ENCODE measurements at regions not wholly inside any gene's neighbourhood (a gene's known extent, or its start where the extent isn't known, plus 50 kb on each side); places are given as distances from the start of the nearest gene placed in this dataset.

GRCh38 chr2:220420820-220421219 lies 793.4 kb downstream of the SLC4A3 start:
- no peak overlapping the region for H3K4me3 Mint-ChIP-seq (ENCODE audit: low read depth)
- H3K27me3 Mint-ChIP-seq = no peaks in the 10 kb centered on the region
- peaks cover 20% of the 10 kb centered on the region for H3K4me1 Mint-ChIP-seq (ENCODE audit: low read depth)
- TF ChIP-seq CTCF (IDR thresholded peaks at IDR 0.05; ENCODE audit: unreplicated experiment) = no peak
- peaks cover 4% of the 10 kb centered on the region for H3K9me3 Mint-ChIP-seq (ENCODE audit: low read depth)
- DNase-seq (ENCODE audit: low spot score, unreplicated experiment) = no peak
- no peaks in the 10 kb centered on the region for H3K36me3 Mint-ChIP-seq (ENCODE audit: insufficient read depth)
- H3K27ac Mint-ChIP-seq = no peak overlapping the region

GRCh38 chr2:220422676-220423075 lies 795.2 kb downstream of the SLC4A3 start:
- Mint-ChIP-seq H3K9me3 (ENCODE audit: low read depth) (peaks cover 4% of the 10 kb centered on the region), H3K4me1 (ENCODE audit: low read depth) (peaks cover 12% of the 10 kb centered on the region), H3K27ac (no peak overlapping the region), H3K27me3 (peaks cover 4% of the 10 kb centered on the region), H3K36me3 (ENCODE audit: insufficient read depth) (no peaks in the 10 kb centered on the region), H3K4me3 (ENCODE audit: low read depth) (no peak overlapping the region)
- DNase-seq (ENCODE audit: low spot score, unreplicated experiment) = no peak
- no peak for TF ChIP-seq CTCF (IDR thresholded peaks at IDR 0.05; ENCODE audit: unreplicated experiment)

- no peaks in the 10 kb centered on the region for H3K36me3 Mint-ChIP-seq (ENCODE audit: insufficient read depth)
- TF ChIP-seq CTCF (IDR thresholded peaks at IDR 0.05; ENCODE audit: unreplicated experiment) = no peak
- H3K4me1 Mint-ChIP-seq (ENCODE audit: low read depth) = no peaks in the 10 kb centered on the region
- no peak overlapping the region for H3K27ac Mint-ChIP-seq
- H3K9me3 Mint-ChIP-seq (ENCODE audit: low read depth) = peaks cover 4% of the 10 kb centered on the region
- no peak for DNase-seq (ENCODE audit: low spot score, unreplicated experiment)
- H3K4me3 Mint-ChIP-seq (ENCODE audit: low read depth) = no peak overlapping the region
- peaks cover 4% of the 10 kb centered on the region for H3K27me3 Mint-ChIP-seq
These were observed 797.1 kb downstream of the SLC4A3 start for GRCh38 chr2:220424561-220424960.

GRCh38 chr2:220432645-220433044 lies 805.2 kb downstream of the SLC4A3 start:
- Mint-ChIP-seq H3K36me3 (ENCODE audit: insufficient read depth) (no peaks in the 10 kb centered on the region), H3K4me1 (ENCODE audit: low read depth) (no peaks in the 10 kb centered on the region), H3K27ac (no peak overlapping the region), H3K9me3 (ENCODE audit: low read depth) (no peaks in the 10 kb centered on the region), H3K4me3 (ENCODE audit: low read depth) (no peak overlapping the region), H3K27me3 (peaks cover 3% of the 10 kb centered on the region)
- no peak for DNase-seq (ENCODE audit: low spot score, unreplicated experiment)
- no peak for TF ChIP-seq CTCF (IDR thresholded peaks at IDR 0.05; ENCODE audit: unreplicated experiment)

GRCh38 chr2:220433131-220433530 lies 805.7 kb downstream of the SLC4A3 start:
- Mint-ChIP-seq H3K4me1 (ENCODE audit: low read depth) (no peaks in the 10 kb centered on the region), H3K27ac (no peak overlapping the region), H3K27me3 (peaks cover 3% of the 10 kb centered on the region), H3K9me3 (ENCODE audit: low read depth) (no peaks in the 10 kb centered on the region), H3K4me3 (ENCODE audit: low read depth) (no peak overlapping the region), H3K36me3 (ENCODE audit: insufficient read depth) (no peaks in the 10 kb centered on the region)
- DNase-seq (ENCODE audit: low spot score, unreplicated experiment) = no peak
- TF ChIP-seq CTCF (IDR thresholded peaks at IDR 0.05; ENCODE audit: unreplicated experiment) = no peak
